Activated CD8-positive, alpha-beta memory T cell treated with anti-CD3 and anti-CD28 coated beads for 36 hours (primary cell): ENCODE measurements at regions not wholly inside any gene's neighbourhood (a gene's known extent, or its start where the extent isn't known, plus 50 kb on each side); places are given as distances from the start of the nearest gene placed in this dataset.
"Not testable (repeated sequence)": the region's sequence is repeated elsewhere in the genome, so short reads cannot be mapped to it uniquely, and the experiment has no call there.

Source experiments
- CTCF ChIA-PET: fragments of 350-600 bp; sonication (Branson Sonifier 250); formaldehyde crosslinking; loops from one replicate; lab custom pipeline; 2021; ENCODE audit warnings: antibody characterized with exemption; lab: Charles Lee
- POLR2A ChIA-PET: fragments of 350-600 bp; sonication (Branson Sonifier 250); formaldehyde crosslinking; loops from one replicate; lab custom pipeline; 2021; ENCODE audit warnings: antibody characterized with exemption; lab: Charles Lee

- CTCF ChIA-PET, result no interaction called here
Observed at GRCh38 chr13:50375792-50376191, 360.5 kb downstream of the KCNRG start.

GRCh38 chr13:50376895-50377575 lies 361.8 kb downstream of the KCNRG start:
- CTCF ChIA-PET, result interaction anchor here (1.2 kb wide), 1 partner anchor 10 kb away, joined by 3 read pairs; no protein-coding TSS in a partner anchor

More at GRCh38 chr13:50375792-50376191, 360.5 kb downstream of the KCNRG start:
- POLR2A ChIA-PET, result no interaction called here

GRCh38 chr13:50377726-50378270 lies 362.6 kb downstream of the KCNRG start:
- POLR2A ChIA-PET, result no interaction called here
- CTCF ChIA-PET, result interaction anchor here (1.2 kb wide), 1 partner anchor 9 kb away, joined by 3 read pairs; no protein-coding TSS in a partner anchor

More at GRCh38 chr13:50376895-50377575, 361.8 kb downstream of the KCNRG start:
- POLR2A ChIA-PET, result no interaction called here

- CTCF ChIA-PET, result interaction anchor here (1.2 kb wide), 1 partner anchor 9 kb away, joined by 3 read pairs; no protein-coding TSS in a partner anchor
- POLR2A ChIA-PET, result no interaction called here
Observed at GRCh38 chr13:50378509-50379044, 363.3 kb downstream of the KCNRG start.

DNA sequence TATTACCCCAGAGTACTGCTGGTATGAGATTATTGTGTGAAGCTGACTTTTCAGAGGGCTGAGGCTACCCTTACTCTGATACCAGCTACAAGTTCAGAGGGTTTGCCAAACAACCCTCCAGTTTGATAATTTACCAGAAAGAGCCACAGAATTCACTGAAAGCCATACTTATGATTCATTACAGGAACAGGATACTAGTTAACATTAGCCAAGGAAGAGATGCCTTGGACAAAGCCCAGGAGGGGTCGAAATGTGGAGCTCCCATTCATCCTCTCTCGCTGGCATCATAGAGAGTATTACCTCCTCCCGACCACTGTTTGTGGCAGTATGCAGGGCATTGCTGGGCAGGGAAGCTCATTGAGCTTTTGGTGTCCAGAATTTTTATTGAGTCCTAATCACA lies 364.3 kb downstream of the KCNRG start:
- CTCF ChIA-PET, result no interaction called here
- POLR2A ChIA-PET, result no interaction called here

- POLR2A ChIA-PET, result no interaction called here
Observed at GRCh38 chr13:50380905-50381304, 365.7 kb downstream of the KCNRG start.

DNA sequence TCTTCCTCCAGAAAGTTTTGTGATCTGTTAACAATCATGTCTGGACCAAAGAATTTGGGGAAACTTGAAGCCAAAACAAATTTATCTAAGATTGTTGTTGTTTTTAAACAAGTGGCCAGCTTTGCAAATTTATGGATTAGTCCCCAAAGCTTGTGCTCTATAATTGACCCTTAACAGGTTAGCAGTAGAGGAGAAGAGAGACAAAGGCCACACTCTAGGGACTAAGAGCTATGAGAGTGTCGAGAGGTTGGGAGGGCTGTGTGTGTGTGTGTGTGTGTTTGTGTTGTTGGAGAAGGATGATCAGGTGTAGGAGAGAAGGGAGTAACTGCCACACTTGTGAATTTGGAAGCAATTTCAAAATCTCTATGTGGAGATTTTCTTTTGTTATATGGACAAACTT lies 367.3 kb downstream of the KCNRG start:
- POLR2A ChIA-PET, result no interaction called here
- CTCF ChIA-PET, result interaction anchor here (0.7 kb wide), 1 partner anchor 130 kb away, joined by 3 read pairs; no protein-coding TSS in a partner anchor

More at GRCh38 chr13:50380905-50381304, 365.7 kb downstream of the KCNRG start:
- CTCF ChIA-PET, result no interaction called here

DNA sequence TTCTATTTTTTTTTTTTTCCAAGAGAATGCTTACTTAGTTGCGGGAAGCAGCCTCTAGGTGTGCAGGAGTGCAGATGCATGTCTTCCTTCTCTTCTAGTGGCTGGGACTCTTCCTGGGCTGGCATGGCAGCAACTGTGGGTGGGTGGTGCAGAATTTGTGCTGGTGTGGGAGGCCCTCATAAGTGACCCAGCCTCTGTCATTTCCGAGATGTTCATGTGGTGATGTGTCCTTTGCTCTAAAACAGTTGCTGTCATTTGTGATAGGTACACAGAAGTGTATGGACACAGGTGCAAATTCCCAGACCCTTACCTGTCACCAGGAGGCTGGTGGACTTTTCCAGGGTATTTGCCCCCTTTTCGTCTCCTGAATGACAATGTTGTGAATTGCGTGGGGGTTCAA lies 367.7 kb downstream of the KCNRG start:
- ChIA-PET POLR2A (no interaction called here), CTCF (interaction anchor here (0.7 kb wide), 1 partner anchor 130 kb away, joined by 3 read pairs; no protein-coding TSS in a partner anchor)

DNA sequence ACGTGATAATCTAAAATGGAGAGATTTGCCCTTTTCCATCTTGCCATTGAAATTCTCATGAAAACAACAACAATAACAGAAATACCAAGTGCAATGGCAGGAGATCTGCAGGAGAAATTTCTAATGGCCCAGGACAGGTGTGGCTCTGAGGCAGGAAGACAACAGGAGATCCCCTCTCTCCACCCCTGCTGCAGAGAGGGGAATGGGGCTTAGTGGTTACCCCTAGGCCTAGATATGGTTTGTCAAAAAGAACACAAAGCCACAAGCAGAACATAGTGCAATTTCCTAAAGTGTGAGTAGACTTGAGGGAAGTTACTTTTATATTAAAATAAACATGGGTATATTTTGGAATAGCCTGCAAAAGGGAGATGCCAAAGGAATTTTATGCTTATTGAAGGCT lies 369.5 kb downstream of the KCNRG start:
- ChIA-PET CTCF (no interaction called here), POLR2A (no interaction called here)

- ChIA-PET POLR2A (no interaction called here), CTCF (interaction anchor here (1.0 to 1.3 kb wide), 3 partner anchors 9 to 41 kb away, joined by 3 read pairs; no protein-coding TSS in a partner anchor)
Observed at GRCh38 chr13:50386541-50387050, 371.4 kb downstream of the KCNRG start.

- ChIA-PET POLR2A (no interaction called here), CTCF (interaction anchor here (1.0 to 1.3 kb wide), 3 partner anchors 9 to 41 kb away, joined by 3 read pairs; no protein-coding TSS in a partner anchor)
Observed at GRCh38 chr13:50387051-50387581, 371.9 kb downstream of the KCNRG start.

- POLR2A ChIA-PET, result no interaction called here
- CTCF ChIA-PET, result interaction anchor here (1.6 kb wide), 1 partner anchor 38 kb away, joined by 3 read pairs; no protein-coding TSS in a partner anchor
Observed at GRCh38 chr13:50388481-50388880, 373.2 kb downstream of the KCNRG start.

GRCh38 chr13:50389726-50390125 lies 374.5 kb downstream of the KCNRG start:
- CTCF ChIA-PET, result no interaction called here
- POLR2A ChIA-PET, result no interaction called here

GRCh38 chr13:50390503-50391248 lies 375.4 kb downstream of the KCNRG start:
- POLR2A ChIA-PET, result no interaction called here
- CTCF ChIA-PET, result no interaction called here

DNA sequence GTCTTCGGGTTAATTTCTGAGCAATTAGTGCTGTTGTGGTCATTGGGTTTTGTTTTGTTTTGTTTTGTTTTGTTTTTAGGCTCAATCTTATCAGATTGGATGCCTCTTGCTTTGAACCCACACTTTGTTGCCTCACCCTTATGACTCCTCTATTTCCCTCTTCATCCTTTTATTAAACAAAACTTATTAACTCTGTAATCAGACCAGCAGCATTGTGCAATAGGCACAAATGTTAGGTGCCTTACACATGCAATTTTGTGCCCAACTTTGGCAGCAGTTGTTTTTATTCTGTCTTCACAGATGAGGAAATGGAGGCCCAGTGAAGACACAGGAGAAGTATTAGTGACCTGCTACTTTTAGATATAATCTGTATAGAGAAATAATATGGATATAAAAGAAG lies 377.7 kb downstream of the KCNRG start:
- ChIA-PET CTCF (no interaction called here), POLR2A (no interaction called here)

DNA sequence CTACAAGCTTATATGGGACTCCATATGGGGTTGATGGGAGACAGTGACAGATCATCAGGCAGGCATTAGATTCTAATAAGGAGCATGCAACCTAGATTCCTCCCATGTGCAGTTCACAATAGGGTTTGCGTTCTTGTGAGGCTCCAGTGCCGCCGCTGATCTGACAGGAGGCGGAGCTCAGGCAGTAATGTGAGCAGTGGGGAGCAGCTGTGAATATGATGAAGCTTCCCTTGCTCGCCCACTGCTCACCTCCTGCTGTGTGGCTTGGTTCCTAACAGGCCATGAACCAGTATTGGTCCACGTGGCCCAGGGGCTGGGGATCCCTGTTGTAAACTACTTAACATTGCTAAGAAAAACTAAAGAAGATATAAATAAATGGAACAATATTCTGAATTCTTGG lies 378.4 kb downstream of the KCNRG start:
- CTCF ChIA-PET, result no interaction called here
- POLR2A ChIA-PET, result no interaction called here

DNA sequence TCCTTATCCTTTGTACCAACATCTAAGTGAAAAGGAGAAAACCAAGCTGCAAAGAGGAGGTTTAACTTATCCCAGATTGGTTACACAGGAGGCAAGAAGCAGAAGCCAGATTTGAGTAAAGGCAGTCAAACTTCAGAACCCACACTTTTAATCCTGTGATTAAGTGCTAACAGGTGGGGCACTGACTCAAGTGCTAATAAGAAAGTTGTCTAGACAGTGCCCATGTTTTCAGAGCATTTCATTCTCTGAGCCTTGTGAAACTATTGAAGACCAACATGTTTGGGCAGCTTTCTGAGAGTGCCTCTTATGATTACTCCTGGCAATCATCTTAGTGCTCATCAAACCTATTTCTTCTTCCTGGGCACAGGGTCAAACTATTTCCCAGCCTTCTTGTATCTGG lies 380.8 kb downstream of the KCNRG start:
- ChIA-PET CTCF (interaction anchor here (0.6 kb wide), 1 partner anchor 662 kb away, joined by 3 read pairs; no protein-coding TSS in a partner anchor), POLR2A (no interaction called here)

GRCh38 chr13:50396618-50397017 lies 381.4 kb downstream of the KCNRG start:
- CTCF ChIA-PET, POLR2A ChIA-PET: not testable (repeated sequence)

DNA sequence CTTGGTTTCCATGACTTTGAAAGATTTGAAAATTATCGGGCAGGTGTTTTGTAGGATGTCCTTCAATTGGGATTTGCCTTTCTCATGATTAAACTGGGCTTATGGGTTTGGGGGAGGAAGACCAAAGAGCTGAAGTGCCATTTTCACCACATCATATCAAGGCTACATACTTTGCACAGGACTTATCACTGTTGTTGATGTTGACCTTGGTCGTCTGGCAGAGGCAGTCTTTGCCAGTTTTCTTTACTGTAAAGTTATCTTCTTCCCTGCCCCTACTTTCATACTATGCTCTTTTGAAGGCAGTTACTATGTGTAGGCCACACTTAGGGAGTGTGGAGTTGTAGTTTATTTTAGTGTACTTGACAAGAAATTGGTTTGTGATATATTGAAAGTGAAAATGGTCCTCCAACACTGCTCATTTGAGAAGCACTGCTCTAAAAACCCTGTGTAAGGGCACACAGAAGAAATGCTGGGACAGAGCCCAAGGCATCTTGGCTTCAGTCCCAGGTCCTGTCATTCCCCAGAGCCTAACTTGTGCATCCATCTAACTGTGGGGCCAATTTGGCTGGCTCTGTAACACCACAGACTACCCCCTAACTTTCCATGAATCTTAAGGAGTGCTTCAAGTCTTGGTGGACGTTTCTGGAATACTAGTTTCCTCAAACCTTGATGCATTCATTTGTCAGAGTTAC lies 384.9 kb downstream of the KCNRG start:
- ChIA-PET CTCF (no interaction called here), POLR2A (no interaction called here)
